ENCODE measurements at regions not wholly inside any gene's neighbourhood (a gene's known extent, or its start where the extent isn't known, plus 50 kb on each side); places are given as distances from the start of the nearest gene placed in this dataset.

DNA sequence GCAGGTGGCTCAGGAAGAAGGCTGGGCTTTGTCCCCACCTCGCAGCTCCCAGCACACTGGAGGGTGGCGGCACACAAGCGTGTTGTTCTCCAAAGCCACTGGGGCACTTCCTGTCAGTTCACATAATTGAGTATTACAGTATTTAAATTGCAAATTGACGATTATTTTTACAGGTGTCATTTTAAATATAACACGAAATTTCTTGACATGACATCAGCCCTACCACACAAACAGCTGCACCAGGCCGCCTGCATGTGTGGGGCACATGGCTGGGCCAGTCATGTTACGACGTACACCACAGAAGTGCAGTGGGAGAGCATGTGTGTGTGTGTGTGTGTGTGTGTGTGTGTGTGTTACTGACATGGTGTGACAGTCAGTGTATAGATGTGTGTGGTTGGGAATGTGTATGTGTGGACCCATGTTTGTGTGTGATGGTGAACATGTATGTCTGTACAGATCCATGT lies 155.6 kb downstream of the TTC32 start:
- TF ChIP-seq ZNF274 (IDR thresholded peaks at IDR 0.05; ENCODE audit: low read depth, low read length) (no peak), SUZ12 (IDR thresholded peaks at IDR 0.05; ENCODE audit: extremely low read depth, insufficient read depth, insufficient read length) (no peak)
